C4-2B (cell line): ENCODE measurements at regions not wholly inside any gene's neighbourhood (a gene's known extent, or its start where the extent isn't known, plus 50 kb on each side); places are given as distances from the start of the nearest gene placed in this dataset.

Experiments
- ZFX ChIP-seq: fragments of 450-650 bp; IDR thresholded peaks from 2 replicates; pipeline ENCODE4 v1.6.1; 2017
- TF ChIP-seq, protein P1 (sequence below): fragments of 450-650 bp; conservative IDR thresholded peaks from 2 replicates; pipeline ENCODE4 v1.5.1; 2017; ENCODE audit warnings: mild to moderate bottlenecking

DNA sequence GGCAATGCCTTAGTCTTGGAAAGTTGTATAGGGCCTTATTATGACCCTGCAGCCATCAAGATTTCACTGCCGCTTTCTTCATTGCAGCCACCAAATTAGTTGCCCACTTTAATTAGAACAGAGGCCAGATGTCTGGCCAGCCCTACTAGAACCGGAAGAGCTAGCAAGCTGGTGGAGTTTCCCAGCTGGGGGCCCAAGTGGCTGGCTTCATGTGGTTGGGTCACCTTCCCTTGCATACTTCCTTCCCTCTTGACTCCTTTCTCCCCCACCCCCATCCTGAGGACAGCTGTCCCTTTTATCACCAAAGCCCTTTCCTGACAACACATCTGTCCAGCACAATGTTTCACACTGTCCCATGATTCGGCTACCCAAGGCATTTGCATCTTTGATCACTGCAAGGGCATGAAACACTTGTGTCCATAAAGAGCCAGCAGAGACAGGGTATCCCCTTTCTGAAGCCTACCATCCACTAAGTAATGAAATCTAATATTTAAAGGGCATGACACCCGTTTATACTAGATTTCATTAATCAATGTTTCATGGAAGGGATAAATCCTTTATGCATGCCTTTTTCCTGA lies 187.2 kb downstream of the BCL11A start:
- TF ChIP-seq, protein P1, sequence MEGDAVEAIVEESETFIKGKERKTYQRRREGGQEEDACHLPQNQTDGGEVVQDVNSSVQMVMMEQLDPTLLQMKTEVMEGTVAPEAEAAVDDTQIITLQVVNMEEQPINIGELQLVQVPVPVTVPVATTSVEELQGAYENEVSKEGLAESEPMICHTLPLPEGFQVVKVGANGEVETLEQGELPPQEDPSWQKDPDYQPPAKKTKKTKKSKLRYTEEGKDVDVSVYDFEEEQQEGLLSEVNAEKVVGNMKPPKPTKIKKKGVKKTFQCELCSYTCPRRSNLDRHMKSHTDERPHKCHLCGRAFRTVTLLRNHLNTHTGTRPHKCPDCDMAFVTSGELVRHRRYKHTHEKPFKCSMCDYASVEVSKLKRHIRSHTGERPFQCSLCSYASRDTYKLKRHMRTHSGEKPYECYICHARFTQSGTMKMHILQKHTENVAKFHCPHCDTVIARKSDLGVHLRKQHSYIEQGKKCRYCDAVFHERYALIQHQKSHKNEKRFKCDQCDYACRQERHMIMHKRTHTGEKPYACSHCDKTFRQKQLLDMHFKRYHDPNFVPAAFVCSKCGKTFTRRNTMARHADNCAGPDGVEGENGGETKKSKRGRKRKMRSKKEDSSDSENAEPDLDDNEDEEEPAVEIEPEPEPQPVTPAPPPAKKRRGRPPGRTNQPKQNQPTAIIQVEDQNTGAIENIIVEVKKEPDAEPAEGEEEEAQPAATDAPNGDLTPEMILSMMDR, result no peak
- no peak for TF ChIP-seq ZFX
